Kidney (tissue), 13 donors: ENCODE measurements at regions not wholly inside any gene's neighbourhood (a gene's known extent, or its start where the extent isn't known, plus 50 kb on each side); places are given as distances from the start of the nearest gene placed in this dataset.

Source experiments
- DNase-seq, 5 donors: peaks; one replicate each; pipeline ENCODE4 v3.0.0-alpha.2; 2013 to 2020
- FAIRE-seq: peaks from 2 replicates; lab custom pipeline; 2012; peaks lifted over from hg19 to GRCh38; lab: Jason Lieb, UNC
- H3K27ac ChIP-seq, 2 donors: one replicate each; pipeline ENCODE4 v1.7.0; 2013; ENCODE audit warnings: low read depth in 2 of 2, low read length in 2 of 2, inconsistent platforms in 1 of 2
- H3K27me3 ChIP-seq: one replicate; pipeline ENCODE4 v1.7.1; 2013; ENCODE audit warnings: low read length, inconsistent platforms; ENCODE audit not compliant: control insufficient read depth, insufficient read depth
- H3K36me3 ChIP-seq, 3 donors: one replicate each; pipeline versions ENCODE4 v1.7.0 to v1.7.1; 2013; ENCODE audit warnings: low read length in 3 of 3, control low read depth in 1 of 3, inconsistent platforms in 1 of 3; ENCODE audit not compliant: insufficient read depth in 3 of 3, control insufficient read depth in 2 of 3
- H3K4me1 ChIP-seq, 3 donors: one replicate each; pipeline versions ENCODE4 v1.7.0 to v1.7.1; 2013; ENCODE audit warnings: low read length in 3 of 3, inconsistent platforms in 1 of 3, low read depth in 1 of 3; ENCODE audit not compliant: control insufficient read depth in 2 of 3, insufficient read depth in 2 of 3
- H3K4me3 ChIP-seq, 3 donors: one replicate each; pipeline versions ENCODE4 v1.7.0 to v1.8.1; 2013; ENCODE audit warnings: low read length in 3 of 3, control low read depth in 1 of 3, inconsistent platforms in 1 of 3
- H3K9ac ChIP-seq, 3 donors: one replicate each; pipeline versions ENCODE4 v1.7.0 to v1.7.1; 2013; ENCODE audit warnings: low read length in 3 of 3, control low read depth in 1 of 3, inconsistent platforms in 1 of 3
- H3K9me3 ChIP-seq, 3 donors: one replicate each; pipeline versions ENCODE4 v1.7.0 to v1.7.1; 2013; ENCODE audit warnings: low read length in 3 of 3, control low read depth in 1 of 3, inconsistent platforms in 1 of 3; ENCODE audit not compliant: control insufficient read depth in 2 of 3, insufficient read depth in 1 of 3
- intact Hi-C: fragments of 100-400 bp; cut with DNase I; formaldehyde crosslinking; loops from one replicate; pipeline ENCODE4 v1.11.1; 2022
- TF ChIP-seq, protein P1 (sequence below): IDR thresholded peaks from 3 replicates; pipeline ENCODE4 v1.5.1; 2012; ENCODE audit warnings: mild to moderate bottlenecking, moderate library complexity, borderline replicate concordance; ENCODE audit not compliant: insufficient read depth; ENCODE audit errors: extremely low read depth
- donor health status: control.
- donor health status: control.
- donor health status: control.
- donor health status: control.
- donor health status: control.
- donor health status: DM: yes; HTN: yes; CAD: no.
- donor health status: Normal renal cell carcinoma (clear cell type).

DNA sequence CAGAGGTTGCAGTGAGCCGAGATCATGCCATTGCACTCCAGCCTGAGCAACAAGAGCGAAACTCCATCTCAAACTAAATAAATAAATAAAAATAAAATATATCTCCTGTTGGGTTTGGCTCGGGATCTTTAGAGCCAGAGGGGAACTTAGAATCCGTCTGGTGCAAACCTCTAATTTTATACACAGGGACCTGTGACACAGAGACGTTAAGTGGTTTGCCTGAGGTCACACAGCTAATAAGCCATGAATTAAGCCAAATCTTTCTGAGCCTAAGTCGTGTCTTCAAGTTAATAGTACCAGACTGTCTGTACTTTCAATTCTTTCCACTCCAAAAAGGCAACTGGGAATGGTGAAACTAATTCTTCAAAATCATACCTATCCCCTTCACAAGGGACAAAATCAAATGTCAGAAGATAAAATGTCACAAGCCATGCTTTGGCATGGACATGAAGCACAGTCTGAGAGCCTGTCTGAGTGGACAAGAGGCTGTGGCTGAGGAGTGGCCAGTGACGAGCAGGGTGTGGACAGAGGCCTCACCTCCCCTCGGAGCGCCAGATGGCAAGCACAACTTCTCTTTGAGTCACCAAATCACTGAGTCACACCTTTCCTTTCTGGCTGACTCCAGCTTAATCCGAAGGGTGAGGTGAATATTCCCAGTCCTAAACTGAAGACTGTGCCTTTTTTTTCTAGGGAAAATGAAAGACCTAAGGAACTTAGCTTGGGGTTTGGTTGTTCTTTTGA, 177.4 kb downstream of the TFAP2A start:
- intact Hi-C loops = no loop called here
- DNase-seq (no peak), FAIRE-seq (no peak)
- H3K36me3 ChIP-seq = no peaks in the 10 kb centered on the region
- no peaks in the 10 kb centered on the region for H3K4me1 ChIP-seq
- TF ChIP-seq, protein P1, sequence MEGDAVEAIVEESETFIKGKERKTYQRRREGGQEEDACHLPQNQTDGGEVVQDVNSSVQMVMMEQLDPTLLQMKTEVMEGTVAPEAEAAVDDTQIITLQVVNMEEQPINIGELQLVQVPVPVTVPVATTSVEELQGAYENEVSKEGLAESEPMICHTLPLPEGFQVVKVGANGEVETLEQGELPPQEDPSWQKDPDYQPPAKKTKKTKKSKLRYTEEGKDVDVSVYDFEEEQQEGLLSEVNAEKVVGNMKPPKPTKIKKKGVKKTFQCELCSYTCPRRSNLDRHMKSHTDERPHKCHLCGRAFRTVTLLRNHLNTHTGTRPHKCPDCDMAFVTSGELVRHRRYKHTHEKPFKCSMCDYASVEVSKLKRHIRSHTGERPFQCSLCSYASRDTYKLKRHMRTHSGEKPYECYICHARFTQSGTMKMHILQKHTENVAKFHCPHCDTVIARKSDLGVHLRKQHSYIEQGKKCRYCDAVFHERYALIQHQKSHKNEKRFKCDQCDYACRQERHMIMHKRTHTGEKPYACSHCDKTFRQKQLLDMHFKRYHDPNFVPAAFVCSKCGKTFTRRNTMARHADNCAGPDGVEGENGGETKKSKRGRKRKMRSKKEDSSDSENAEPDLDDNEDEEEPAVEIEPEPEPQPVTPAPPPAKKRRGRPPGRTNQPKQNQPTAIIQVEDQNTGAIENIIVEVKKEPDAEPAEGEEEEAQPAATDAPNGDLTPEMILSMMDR = no peak
- H3K9me3 ChIP-seq = no peaks in the 10 kb centered on the region
- no peak overlapping the region for H3K9ac ChIP-seq
- H3K4me3 ChIP-seq = no peak overlapping the region
- H3K27ac ChIP-seq = no peak overlapping the region
- no peaks in the 10 kb centered on the region for H3K27me3 ChIP-seq

DNA sequence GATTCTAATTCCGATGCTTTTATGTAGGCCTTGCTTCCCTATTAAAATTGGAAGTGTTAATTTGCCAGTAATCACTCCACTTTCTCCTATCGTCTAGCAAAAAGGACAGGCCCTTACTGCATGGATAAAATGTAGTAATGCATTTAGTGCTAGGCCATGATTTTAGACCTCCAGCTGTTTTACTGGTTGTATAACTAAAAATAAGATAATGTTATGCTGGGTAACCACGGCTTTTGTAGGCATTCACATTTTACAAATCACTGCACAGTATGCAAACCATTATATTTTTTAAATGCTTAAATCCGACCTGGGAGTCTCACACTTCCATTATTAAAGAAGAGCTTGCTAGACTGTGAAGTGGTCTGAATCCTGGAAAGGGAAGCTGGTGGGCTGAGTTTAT, 179.5 kb downstream of the TFAP2A start:
- intact Hi-C loops = no loop called here
- DNase-seq (peak in 2 of 5 donors; percentile 41 to 48), FAIRE-seq (no peak)
- no peaks in the 10 kb centered on the region for H3K9me3 ChIP-seq
- TF ChIP-seq, protein P1 = no peak
- H3K36me3 ChIP-seq = no peaks in the 10 kb centered on the region
- H3K4me3 ChIP-seq = no peak overlapping the region
- H3K27ac ChIP-seq = no peak overlapping the region
- H3K27me3 ChIP-seq = no peaks in the 10 kb centered on the region
- H3K9ac ChIP-seq = no peak overlapping the region
- no peaks in the 10 kb centered on the region for H3K4me1 ChIP-seq

DNA sequence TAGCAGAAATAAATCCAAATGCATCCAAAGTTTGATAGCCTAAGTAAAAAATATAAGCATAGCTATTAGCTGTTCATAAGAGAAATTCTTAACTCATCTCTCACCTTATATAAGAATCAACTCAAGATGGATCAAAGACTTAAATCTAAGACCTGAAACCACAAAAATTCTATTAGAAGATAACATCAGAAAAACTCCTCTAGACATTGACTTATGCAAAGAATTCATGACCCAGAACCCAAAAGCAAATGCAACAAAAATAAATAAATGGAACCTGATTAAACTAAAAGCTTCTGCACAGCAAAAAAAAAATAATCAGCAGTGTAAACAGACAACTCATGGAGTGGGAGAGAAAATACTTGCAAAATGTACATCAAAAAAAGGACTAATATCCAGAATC, 184.3 kb downstream of the TFAP2A start:
- DNase-seq = no peak
- no peak for FAIRE-seq
- Histone ChIP-seq H3K36me3 (no peaks in the 10 kb centered on the region), H3K9ac (no peak overlapping the region), H3K27me3 (no peaks in the 10 kb centered on the region), H3K9me3 (peaks cover 0 to 4% (median 0%) of the 10 kb centered on the region in 3 donors), H3K4me1 (no peaks in the 10 kb centered on the region), H3K4me3 (no peak overlapping the region), H3K27ac (no peak overlapping the region)
- TF ChIP-seq, protein P1 = no peak
- intact Hi-C loops = no loop called here
